GM12875 (cell line): ENCODE measurements at regions not wholly inside any gene's neighbourhood (a gene's known extent, or its start where the extent isn't known, plus 50 kb on each side); places are given as distances from the start of the nearest gene placed in this dataset.
"Not testable (repeated sequence)": the region's sequence is repeated elsewhere in the genome, so short reads cannot be mapped to it uniquely, and the experiment has no call there.

ENCODE experiments used
- H3K4me3 ChIP-seq: one replicate; pipeline ENCODE4 v1.5.1; 2011; ENCODE audit warnings: low read depth, low read length, control low read depth
- TF ChIP-seq, protein P1 (sequence below): IDR thresholded peaks from 2 replicates; pipeline ENCODE4 v1.5.1; 2011; ENCODE audit warnings: low read depth, mild to moderate bottlenecking, control low read depth, inconsistent platforms, low read length, moderate library complexity, borderline replicate concordance; ENCODE audit not compliant: insufficient read depth

- H3K4me3 ChIP-seq = not testable (repeated sequence)
These were observed 54.0 kb downstream of the CYP26A1 start for GRCh38 chr10:93127642-93128215.

DNA sequence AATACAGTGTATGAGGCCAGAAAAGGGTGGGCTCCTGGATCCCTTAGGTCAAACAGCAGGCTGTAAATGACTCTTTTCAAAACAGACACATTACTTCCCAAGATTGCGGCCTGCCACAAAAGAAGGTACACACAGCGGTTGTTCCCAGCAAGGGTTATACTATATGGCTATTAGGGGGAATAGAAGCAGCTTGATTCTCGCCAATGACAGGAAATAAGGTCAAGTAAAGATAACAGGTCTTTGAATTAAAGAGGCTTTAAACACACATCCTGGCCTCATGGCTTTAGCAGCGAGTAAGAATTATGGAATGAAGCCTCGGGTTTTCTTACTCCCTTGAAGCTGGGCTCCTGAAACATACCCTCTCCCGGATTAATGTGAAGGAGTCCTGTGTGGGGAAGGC is 58.3 kb downstream of the CYP26A1 start:
- no peak overlapping the region for H3K4me3 ChIP-seq
- TF ChIP-seq, protein P1, sequence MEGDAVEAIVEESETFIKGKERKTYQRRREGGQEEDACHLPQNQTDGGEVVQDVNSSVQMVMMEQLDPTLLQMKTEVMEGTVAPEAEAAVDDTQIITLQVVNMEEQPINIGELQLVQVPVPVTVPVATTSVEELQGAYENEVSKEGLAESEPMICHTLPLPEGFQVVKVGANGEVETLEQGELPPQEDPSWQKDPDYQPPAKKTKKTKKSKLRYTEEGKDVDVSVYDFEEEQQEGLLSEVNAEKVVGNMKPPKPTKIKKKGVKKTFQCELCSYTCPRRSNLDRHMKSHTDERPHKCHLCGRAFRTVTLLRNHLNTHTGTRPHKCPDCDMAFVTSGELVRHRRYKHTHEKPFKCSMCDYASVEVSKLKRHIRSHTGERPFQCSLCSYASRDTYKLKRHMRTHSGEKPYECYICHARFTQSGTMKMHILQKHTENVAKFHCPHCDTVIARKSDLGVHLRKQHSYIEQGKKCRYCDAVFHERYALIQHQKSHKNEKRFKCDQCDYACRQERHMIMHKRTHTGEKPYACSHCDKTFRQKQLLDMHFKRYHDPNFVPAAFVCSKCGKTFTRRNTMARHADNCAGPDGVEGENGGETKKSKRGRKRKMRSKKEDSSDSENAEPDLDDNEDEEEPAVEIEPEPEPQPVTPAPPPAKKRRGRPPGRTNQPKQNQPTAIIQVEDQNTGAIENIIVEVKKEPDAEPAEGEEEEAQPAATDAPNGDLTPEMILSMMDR = no peak

DNA sequence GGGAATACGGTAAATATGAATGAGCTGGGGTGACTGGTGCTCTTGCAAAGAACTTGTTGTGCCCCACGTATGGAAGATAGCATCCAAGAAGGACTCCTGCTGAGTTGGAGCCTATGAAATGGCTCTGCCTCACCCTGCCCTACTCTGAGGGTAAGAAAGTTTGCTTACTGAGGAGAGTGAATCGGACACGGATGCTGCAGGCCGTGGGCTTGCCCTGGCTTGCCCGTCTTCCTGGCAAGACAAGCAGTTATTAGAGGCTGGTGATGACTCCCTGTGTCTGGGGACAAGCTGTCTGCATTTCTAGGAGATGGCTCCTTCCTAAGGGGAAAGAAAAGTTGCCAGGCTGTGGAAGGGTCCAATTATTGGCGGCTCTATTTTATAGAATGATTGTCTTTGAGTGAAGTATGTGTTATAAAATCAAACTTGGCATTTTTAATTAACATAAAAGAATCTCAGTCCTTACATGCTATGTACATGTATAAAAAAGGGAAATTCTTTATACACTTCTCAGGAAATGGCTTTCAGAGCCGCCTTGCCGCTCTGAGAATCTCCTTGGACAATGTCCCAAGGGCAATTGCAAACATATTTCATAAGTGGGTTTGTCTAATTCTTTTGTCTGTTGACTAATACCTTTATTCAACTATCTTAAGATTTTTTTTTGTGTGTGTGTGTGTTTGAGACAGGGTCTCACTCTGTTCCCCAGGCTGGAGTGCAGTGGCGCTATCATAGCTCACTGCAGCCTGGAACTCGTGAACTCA is 64.6 kb downstream of the CYP26A1 start:
- TF ChIP-seq, protein P1 = no peak
- H3K4me3 ChIP-seq = no peak overlapping the region

- TF ChIP-seq, protein P1 = no peak
- H3K4me3 ChIP-seq = no peak overlapping the region
These were observed 65.5 kb downstream of the CYP26A1 start for GRCh38 chr10:93139059-93139655.

- no peak overlapping the region for H3K4me3 ChIP-seq
- TF ChIP-seq, protein P1 = no peak
These were observed 68.8 kb downstream of the CYP26A1 start for GRCh38 chr10:93142534-93142933.

DNA sequence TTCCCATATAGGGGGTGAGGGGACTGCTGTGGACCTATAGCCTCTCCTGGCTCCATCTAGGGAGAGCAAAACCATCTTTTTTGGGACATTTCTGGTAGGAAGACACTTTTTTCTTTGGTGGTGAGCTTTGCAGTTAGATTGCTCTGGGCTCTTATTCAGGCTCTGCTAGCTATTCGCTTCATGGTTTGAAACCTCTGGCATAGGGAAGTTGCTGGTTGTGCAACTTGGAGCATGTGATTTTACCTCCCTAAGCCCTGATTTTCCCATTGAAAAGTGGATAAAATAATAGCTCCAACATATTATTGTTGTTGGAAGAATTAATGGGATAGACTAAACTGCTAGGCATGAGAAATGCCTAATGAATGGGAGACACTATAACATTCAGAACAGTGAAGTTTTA is 69.6 kb downstream of the CYP26A1 start:
- TF ChIP-seq, protein P1 = no peak
- no peak overlapping the region for H3K4me3 ChIP-seq

DNA sequence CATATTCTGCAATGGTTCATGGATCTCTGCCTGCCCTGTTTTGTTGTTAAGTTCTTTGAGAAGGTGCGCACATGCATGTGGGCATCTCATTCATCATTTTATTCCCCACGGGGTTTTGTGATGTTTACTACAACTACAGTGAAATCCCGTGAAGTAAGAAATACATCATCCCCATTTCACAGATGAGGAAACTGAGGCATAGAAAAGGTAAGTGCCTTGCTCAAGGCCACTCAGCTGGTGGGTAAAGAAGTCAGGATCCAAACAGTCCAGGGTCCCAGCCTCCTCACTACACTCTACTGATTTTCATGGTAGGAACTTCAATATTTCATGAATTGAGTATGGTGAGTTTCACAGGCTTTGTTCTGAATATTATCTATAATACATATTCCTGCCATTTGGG is 72.6 kb downstream of the CYP26A1 start:
- TF ChIP-seq, protein P1 = no peak
- H3K4me3 ChIP-seq = no peak overlapping the region
